Neural progenitor cell (in vitro differentiated cells): ENCODE measurements at regions not wholly inside any gene's neighbourhood (a gene's known extent, or its start where the extent isn't known, plus 50 kb on each side); places are given as distances from the start of the nearest gene placed in this dataset.

ENCODE experiments used
- DNase-seq: peaks from one replicate; pipeline ENCODE4 v3.0.0-alpha.2; 2016; ENCODE audit warnings: low spot score
- H2AFZ ChIP-seq: fragments of 200-600 bp; sonication (generic); replicated peaks from 2 replicates; pipeline ENCODE4 v1.6.1; 2016; ENCODE audit warnings: antibody characterized with exemption
- H3F3A ChIP-seq: fragments of 200-600 bp; sonication (generic); 2 replicates; pipeline ENCODE4 v1.6.1; 2016; ENCODE audit warnings: antibody characterized with exemption, low read depth
- H3K27ac ChIP-seq: fragments of 200-600 bp; sonication (generic); 2 replicates; pipeline ENCODE4 v1.5.1; 2016; ENCODE audit warnings: mild to moderate bottlenecking
- H3K27me3 ChIP-seq: fragments of 200-600 bp; sonication (generic); 2 replicates; pipeline ENCODE4 v1.6.1; 2016; ENCODE audit warnings: mild to moderate bottlenecking, moderate library complexity
- H3K36me3 ChIP-seq: fragments of 200-600 bp; sonication (generic); 2 replicates; pipeline ENCODE4 v1.5.1; 2016
- H3K4me1 ChIP-seq: fragments of 200-600 bp; sonication (generic); 2 replicates; pipeline ENCODE4 v1.6.1; 2016; ENCODE audit warnings: mixed run types
- H3K4me2 ChIP-seq: fragments of 200-600 bp; sonication (generic); 2 replicates; pipeline ENCODE4 v1.6.1; 2016
- H3K4me3 ChIP-seq: fragments of 200-600 bp; sonication (generic); 2 replicates; pipeline ENCODE4 v1.5.1; 2016
- H3K79me2 ChIP-seq: fragments of 200-600 bp; sonication (generic); 2 replicates; pipeline ENCODE4 v1.6.1; 2016; ENCODE audit warnings: low read depth
- H3K9ac ChIP-seq: fragments of 200-600 bp; sonication (generic); 2 replicates; pipeline ENCODE4 v1.6.1; 2016
- H3K9me3 ChIP-seq: fragments of 200-600 bp; sonication (generic); 2 replicates; pipeline ENCODE4 v1.5.1; 2016; ENCODE audit warnings: low read depth
- H4K20me1 ChIP-seq: fragments of 200-600 bp; sonication (generic); 2 replicates; pipeline ENCODE4 v1.6.1; 2016; ENCODE audit warnings: low read depth
- H3K27ac Mint-ChIP-seq: 3 replicates; pipeline ENCODE4 v1.8.0; 2021; ENCODE audit warnings: mixed read lengths
- H3K27me3 Mint-ChIP-seq: 2 replicates; pipeline ENCODE4 v1.8.0; 2022; ENCODE audit warnings: low read depth, mild to moderate bottlenecking, inconsistent platforms, moderate library complexity, mixed read lengths; ENCODE audit not compliant: insufficient read depth
- H3K36me3 Mint-ChIP-seq: 3 replicates; pipeline ENCODE4 v1.8.0; 2021; ENCODE audit warnings: mixed read lengths
- H3K4me1 Mint-ChIP-seq: 3 replicates; pipeline ENCODE4 v1.8.0; 2021; ENCODE audit warnings: mixed read lengths
- H3K4me3 Mint-ChIP-seq: 3 replicates; pipeline ENCODE4 v1.8.0; 2021; ENCODE audit warnings: mild to moderate bottlenecking, moderate library complexity, mixed read lengths
- H3K9me3 Mint-ChIP-seq: 3 replicates; pipeline ENCODE4 v1.8.0; 2020; ENCODE audit warnings: mixed read lengths
- EZH2 ChIP-seq: fragments of 200-600 bp; sonication (generic); IDR thresholded peaks from 2 replicates; pipeline ENCODE4 v1.6.1; 2017; ENCODE audit warnings: antibody characterized with exemption, mild to moderate bottlenecking, moderate library complexity
- EZH2phosphoT487 ChIP-seq: fragments of 200-600 bp; sonication (generic); IDR thresholded peaks from 2 replicates; pipeline ENCODE4 v1.6.1; 2017; ENCODE audit warnings: antibody characterized with exemption
- TF ChIP-seq, protein P1 (sequence below): fragments of 200-600 bp; sonication (generic); IDR thresholded peaks from 2 replicates; pipeline ENCODE4 v1.5.1; 2017; ENCODE audit warnings: antibody characterized with exemption, mild to moderate bottlenecking

DNA sequence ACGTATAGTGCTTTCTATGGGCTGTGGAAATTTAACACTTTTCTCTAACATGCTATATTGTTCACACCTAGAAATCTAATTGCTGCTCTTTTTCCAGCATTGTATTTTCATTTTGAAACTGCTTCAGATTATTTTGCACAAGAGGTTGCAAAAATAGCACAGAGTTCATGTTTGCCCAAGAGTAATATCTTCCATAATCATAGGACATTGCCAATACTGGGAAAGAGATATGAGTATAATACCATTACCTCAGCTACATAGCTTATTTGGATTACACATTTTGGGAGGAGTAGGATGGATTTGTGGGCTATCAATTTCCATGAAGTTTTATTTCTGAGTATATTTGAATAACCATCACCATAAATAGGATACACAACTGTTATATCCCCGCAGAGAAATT lies 717.1 kb downstream of the CDH9 start:
- no peak overlapping the region for H3K4me3 Mint-ChIP-seq

DNA sequence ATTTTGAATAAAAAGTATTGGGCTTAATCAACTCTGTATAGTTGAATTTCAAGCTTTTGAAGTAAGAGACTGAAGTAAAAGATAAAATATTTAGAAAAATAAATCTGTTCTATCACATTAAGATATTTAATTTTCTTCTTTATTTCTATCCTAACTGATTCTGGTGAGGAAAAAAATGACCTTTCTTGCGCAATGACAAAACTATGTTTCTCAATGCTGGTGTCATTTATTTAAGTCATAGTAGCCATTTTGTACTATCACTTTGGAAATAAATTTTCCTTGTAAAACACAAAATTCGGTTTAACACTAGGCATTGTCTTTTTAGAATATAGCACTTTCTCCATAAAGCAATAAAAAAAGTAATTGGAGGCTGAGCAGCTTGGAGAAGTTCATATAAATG lies 728.0 kb downstream of the CDH9 start:
- Mint-ChIP-seq H3K4me3 (no peak overlapping the region), H3K36me3 (no peaks in the 10 kb centered on the region), H3K27me3 (no peaks in the 10 kb centered on the region), H3K4me1 (no peaks in the 10 kb centered on the region), H3K9me3 (no peaks in the 10 kb centered on the region), H3K27ac (no peak overlapping the region)
- DNase-seq: no peak
- H2AFZ ChIP-seq: no peak overlapping the region
- H3K79me2 ChIP-seq: no peaks in the 10 kb centered on the region
- H3K27me3 ChIP-seq: no peaks in the 10 kb centered on the region
- no peak overlapping the region for H3K9ac ChIP-seq
- no peaks in the 10 kb centered on the region for H4K20me1 ChIP-seq
- no peak overlapping the region for H3K4me2 ChIP-seq
- no peaks in the 10 kb centered on the region for H3K9me3 ChIP-seq
- no peaks in the 10 kb centered on the region for H3F3A ChIP-seq
- no peaks in the 10 kb centered on the region for H3K4me1 ChIP-seq
- TF ChIP-seq, protein P1, sequence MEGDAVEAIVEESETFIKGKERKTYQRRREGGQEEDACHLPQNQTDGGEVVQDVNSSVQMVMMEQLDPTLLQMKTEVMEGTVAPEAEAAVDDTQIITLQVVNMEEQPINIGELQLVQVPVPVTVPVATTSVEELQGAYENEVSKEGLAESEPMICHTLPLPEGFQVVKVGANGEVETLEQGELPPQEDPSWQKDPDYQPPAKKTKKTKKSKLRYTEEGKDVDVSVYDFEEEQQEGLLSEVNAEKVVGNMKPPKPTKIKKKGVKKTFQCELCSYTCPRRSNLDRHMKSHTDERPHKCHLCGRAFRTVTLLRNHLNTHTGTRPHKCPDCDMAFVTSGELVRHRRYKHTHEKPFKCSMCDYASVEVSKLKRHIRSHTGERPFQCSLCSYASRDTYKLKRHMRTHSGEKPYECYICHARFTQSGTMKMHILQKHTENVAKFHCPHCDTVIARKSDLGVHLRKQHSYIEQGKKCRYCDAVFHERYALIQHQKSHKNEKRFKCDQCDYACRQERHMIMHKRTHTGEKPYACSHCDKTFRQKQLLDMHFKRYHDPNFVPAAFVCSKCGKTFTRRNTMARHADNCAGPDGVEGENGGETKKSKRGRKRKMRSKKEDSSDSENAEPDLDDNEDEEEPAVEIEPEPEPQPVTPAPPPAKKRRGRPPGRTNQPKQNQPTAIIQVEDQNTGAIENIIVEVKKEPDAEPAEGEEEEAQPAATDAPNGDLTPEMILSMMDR: no peak
- TF ChIP-seq EZH2 (no peak), EZH2phosphoT487 (no peak)
- H3K36me3 ChIP-seq: no peaks in the 10 kb centered on the region
- H3K27ac ChIP-seq: no peak overlapping the region
- no peak overlapping the region for H3K4me3 ChIP-seq

More for the DNA sequence above, 717.1 kb downstream of the CDH9 start:
- H3K36me3 ChIP-seq: no peaks in the 10 kb centered on the region
- H3K27me3 Mint-ChIP-seq: no peaks in the 10 kb centered on the region
- DNase-seq: no peak
- H3K4me2 ChIP-seq: no peak overlapping the region
- H3K9me3 Mint-ChIP-seq: peaks cover 2% of the 10 kb centered on the region
- H3K4me1 Mint-ChIP-seq: no peaks in the 10 kb centered on the region
- no peaks in the 10 kb centered on the region for H4K20me1 ChIP-seq
- H3K27ac ChIP-seq: no peak overlapping the region
- H3K27ac Mint-ChIP-seq: no peak overlapping the region
- H3K4me3 ChIP-seq: no peak overlapping the region
- no peak overlapping the region for H3K9ac ChIP-seq
- H3F3A ChIP-seq: no peaks in the 10 kb centered on the region
- no peaks in the 10 kb centered on the region for H3K4me1 ChIP-seq
- no peak overlapping the region for H2AFZ ChIP-seq
- H3K79me2 ChIP-seq: no peaks in the 10 kb centered on the region
- no peaks in the 10 kb centered on the region for H3K9me3 ChIP-seq
- no peak for TF ChIP-seq EZH2
- H3K27me3 ChIP-seq: no peaks in the 10 kb centered on the region
- no peaks in the 10 kb centered on the region for H3K36me3 Mint-ChIP-seq

DNA sequence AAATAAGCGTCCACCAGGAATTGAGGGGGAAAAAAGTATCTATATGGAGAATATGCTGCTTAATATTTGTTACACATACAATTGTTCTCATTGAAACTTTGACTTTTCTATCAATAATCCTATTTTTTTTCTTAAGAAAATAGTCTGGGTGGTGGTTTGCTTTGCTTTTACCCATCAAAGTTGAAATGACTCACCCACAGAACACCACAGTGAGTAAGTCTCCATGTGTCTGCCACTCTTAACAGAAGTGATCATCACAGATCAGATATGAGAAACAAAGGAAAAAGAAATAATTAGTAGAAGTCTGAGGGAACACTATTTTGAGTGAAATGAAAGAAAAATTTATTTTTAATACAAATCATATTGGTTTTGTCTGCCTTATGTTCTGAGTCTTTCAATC lies 742.8 kb downstream of the CDH9 start:
- Mint-ChIP-seq H3K27me3 (no peaks in the 10 kb centered on the region), H3K4me1 (no peaks in the 10 kb centered on the region), H3K27ac (no peak overlapping the region), H3K36me3 (no peaks in the 10 kb centered on the region), H3K4me3 (no peak overlapping the region), H3K9me3 (no peaks in the 10 kb centered on the region)
- Histone ChIP-seq H3K79me2 (no peaks in the 10 kb centered on the region), H3K4me2 (no peak overlapping the region), H3K4me1 (no peaks in the 10 kb centered on the region), H2AFZ (no peak overlapping the region), H3F3A (no peaks in the 10 kb centered on the region), H3K9me3 (no peaks in the 10 kb centered on the region), H3K4me3 (no peak overlapping the region), H3K27ac (no peak overlapping the region), H3K9ac (no peak overlapping the region), H3K36me3 (no peaks in the 10 kb centered on the region), H3K27me3 (no peaks in the 10 kb centered on the region), H4K20me1 (no peaks in the 10 kb centered on the region)
- no peak for DNase-seq
- TF ChIP-seq, protein P1: no peak
- no peak for TF ChIP-seq EZH2phosphoT487
- no peak for TF ChIP-seq EZH2

DNA sequence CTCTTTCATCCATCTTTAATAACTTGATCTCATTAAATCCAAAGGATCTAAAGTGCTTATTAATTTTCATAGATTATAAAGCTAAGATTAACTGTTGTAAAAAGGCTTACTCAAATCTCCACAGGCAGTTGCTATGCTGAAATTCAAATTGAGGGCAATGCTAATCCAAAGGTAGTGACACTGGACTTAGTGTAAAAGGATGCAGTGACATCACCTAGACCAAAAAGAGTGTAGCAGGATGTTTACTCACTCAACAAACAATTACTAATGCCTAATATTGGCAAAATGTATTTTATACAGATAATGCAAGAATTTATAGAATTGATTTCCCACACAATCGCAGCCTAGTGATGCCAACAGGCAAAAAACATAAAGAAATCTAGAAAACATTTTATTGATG lies 756.2 kb downstream of the CDH9 start:
- Mint-ChIP-seq H3K27me3 (no peaks in the 10 kb centered on the region), H3K9me3 (peaks cover 3% of the 10 kb centered on the region), H3K27ac (no peak overlapping the region), H3K4me3 (no peak overlapping the region), H3K36me3 (no peaks in the 10 kb centered on the region), H3K4me1 (no peaks in the 10 kb centered on the region)
- no peaks in the 10 kb centered on the region for H3K36me3 ChIP-seq
- no peaks in the 10 kb centered on the region for H3K27me3 ChIP-seq
- no peaks in the 10 kb centered on the region for H3K4me1 ChIP-seq
- no peak overlapping the region for H2AFZ ChIP-seq
- no peak overlapping the region for H3K4me2 ChIP-seq
- DNase-seq: no peak
- TF ChIP-seq EZH2 (no peak), EZH2phosphoT487 (no peak)
- TF ChIP-seq, protein P1: no peak
- no peaks in the 10 kb centered on the region for H3K79me2 ChIP-seq
- no peak overlapping the region for H3K27ac ChIP-seq
- H3K9ac ChIP-seq: no peak overlapping the region
- no peaks in the 10 kb centered on the region for H4K20me1 ChIP-seq
- no peaks in the 10 kb centered on the region for H3F3A ChIP-seq
- no peak overlapping the region for H3K4me3 ChIP-seq
- no peaks in the 10 kb centered on the region for H3K9me3 ChIP-seq
